HEK293 (cell line): ENCODE measurements at regions not wholly inside any gene's neighbourhood (a gene's known extent, or its start where the extent isn't known, plus 50 kb on each side); places are given as distances from the start of the nearest gene placed in this dataset.

Experiments used
- CTCF ChIP-seq: fragments of 450-650 bp; formaldehyde crosslinking; IDR thresholded peaks from 2 replicates; pipeline ENCODE4 v1.5.1; 2016; ENCODE audit warnings: missing biosample characterization, missing genetic modification characterization
- GLI4 ChIP-seq: fragments of 450-650 bp; formaldehyde crosslinking; IDR thresholded peaks from 2 replicates; pipeline ENCODE4 v1.5.1; 2016; ENCODE audit warnings: missing biosample characterization, missing genetic modification characterization
- SCRT2 ChIP-seq: fragments of 450-650 bp; formaldehyde crosslinking; IDR thresholded peaks from 2 replicates; pipeline ENCODE4 v1.5.1; 2016; ENCODE audit warnings: missing biosample characterization, missing genetic modification characterization
- ZNF121 ChIP-seq: fragments of 450-650 bp; formaldehyde crosslinking; IDR thresholded peaks from 2 replicates; pipeline ENCODE4 v1.5.1; 2016; ENCODE audit warnings: missing biosample characterization, missing genetic modification characterization
- ZNF214 ChIP-seq: fragments of 450-650 bp; formaldehyde crosslinking; IDR thresholded peaks from 2 replicates; pipeline ENCODE4 v1.5.1; 2017; ENCODE audit warnings: missing biosample characterization, mild to moderate bottlenecking, missing genetic modification characterization, borderline replicate concordance
- ZNF274 ChIP-seq, 2 experiments: fragments of 200-500 bp in 1 of 2; fragments of 450-650 bp in 1 of 2; sonication (Bioruptor generic) in 1 of 2; formaldehyde crosslinking in 1 of 2; IDR thresholded peaks; 2 replicates each; pipeline versions ENCODE4 v1.5.1 to v1.6.1; 2014 to 2016; ENCODE audit warnings: borderline replicate concordance in 1 of 2, inconsistent platforms in 1 of 2, low read length in 1 of 2, missing biosample characterization in 1 of 2, missing genetic modification characterization in 1 of 2
- ZNF558 ChIP-seq: fragments of 450-650 bp; formaldehyde crosslinking; IDR thresholded peaks from 2 replicates; pipeline ENCODE4 v1.5.1; 2016; ENCODE audit warnings: missing biosample characterization, missing genetic modification characterization
- ZNF768 ChIP-seq: fragments of 450-650 bp; formaldehyde crosslinking; IDR thresholded peaks from 2 replicates; pipeline ENCODE4 v1.5.1; 2018; ENCODE audit warnings: missing biosample characterization, mild to moderate bottlenecking, missing genetic modification characterization
- TF ChIP-seq, protein P1 (sequence below): fragments of 450-650 bp; formaldehyde crosslinking; IDR thresholded peaks from 2 replicates; pipeline ENCODE4 v1.5.0; 2017; ENCODE audit warnings: missing biosample characterization, missing genetic modification characterization, borderline replicate concordance
- TF ChIP-seq, protein P2 (sequence below): fragments of 450-650 bp; formaldehyde crosslinking; IDR thresholded peaks from 2 replicates; pipeline ENCODE4 v1.5.1; 2016; ENCODE audit warnings: missing biosample characterization, missing genetic modification characterization

DNA sequence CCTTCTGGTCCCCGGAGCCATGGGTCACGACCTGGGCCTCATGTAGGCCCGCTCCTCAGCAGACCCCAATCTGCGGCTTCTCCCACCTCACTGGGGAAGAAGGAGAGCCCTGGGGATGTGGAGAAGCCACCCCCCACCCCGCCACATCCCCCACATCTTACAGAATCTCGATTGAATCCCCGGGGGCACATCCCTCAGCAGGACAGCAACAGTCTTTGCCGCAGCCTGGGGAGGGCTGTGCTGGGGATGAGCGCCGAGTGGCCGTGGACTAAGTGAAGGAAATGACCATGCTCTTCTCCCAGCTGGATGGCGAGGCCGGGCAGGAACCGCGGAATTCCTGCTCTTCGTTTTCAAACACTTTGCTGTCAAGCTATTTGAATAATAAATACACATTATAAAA, 169.0 kb upstream of the RTL1 start:
- TF ChIP-seq CTCF (tag by site-specific recombination), result no peak
- TF ChIP-seq SCRT2 (tag by site-specific recombination), result no peak
- no peak for TF ChIP-seq ZNF274 (IDR thresholded peaks at IDR 0.05; ENCODE audit: low read length)
- TF ChIP-seq ZNF274 (tag by site-specific recombination; IDR thresholded peaks at IDR 0.05; ENCODE audit: borderline replicate concordance), result no peak
- TF ChIP-seq, protein P1, sequence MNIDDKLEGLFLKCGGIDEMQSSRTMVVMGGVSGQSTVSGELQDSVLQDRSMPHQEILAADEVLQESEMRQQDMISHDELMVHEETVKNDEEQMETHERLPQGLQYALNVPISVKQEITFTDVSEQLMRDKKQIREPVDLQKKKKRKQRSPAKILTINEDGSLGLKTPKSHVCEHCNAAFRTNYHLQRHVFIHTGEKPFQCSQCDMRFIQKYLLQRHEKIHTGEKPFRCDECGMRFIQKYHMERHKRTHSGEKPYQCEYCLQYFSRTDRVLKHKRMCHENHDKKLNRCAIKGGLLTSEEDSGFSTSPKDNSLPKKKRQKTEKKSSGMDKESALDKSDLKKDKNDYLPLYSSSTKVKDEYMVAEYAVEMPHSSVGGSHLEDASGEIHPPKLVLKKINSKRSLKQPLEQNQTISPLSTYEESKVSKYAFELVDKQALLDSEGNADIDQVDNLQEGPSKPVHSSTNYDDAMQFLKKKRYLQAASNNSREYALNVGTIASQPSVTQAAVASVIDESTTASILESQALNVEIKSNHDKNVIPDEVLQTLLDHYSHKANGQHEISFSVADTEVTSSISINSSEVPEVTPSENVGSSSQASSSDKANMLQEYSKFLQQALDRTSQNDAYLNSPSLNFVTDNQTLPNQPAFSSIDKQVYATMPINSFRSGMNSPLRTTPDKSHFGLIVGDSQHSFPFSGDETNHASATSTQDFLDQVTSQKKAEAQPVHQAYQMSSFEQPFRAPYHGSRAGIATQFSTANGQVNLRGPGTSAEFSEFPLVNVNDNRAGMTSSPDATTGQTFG, result no peak
- TF ChIP-seq ZNF214 (tag by site-specific recombination), result no peak
- no peak for TF ChIP-seq ZNF768
- no peak for TF ChIP-seq GLI4
- TF ChIP-seq, protein P2, sequence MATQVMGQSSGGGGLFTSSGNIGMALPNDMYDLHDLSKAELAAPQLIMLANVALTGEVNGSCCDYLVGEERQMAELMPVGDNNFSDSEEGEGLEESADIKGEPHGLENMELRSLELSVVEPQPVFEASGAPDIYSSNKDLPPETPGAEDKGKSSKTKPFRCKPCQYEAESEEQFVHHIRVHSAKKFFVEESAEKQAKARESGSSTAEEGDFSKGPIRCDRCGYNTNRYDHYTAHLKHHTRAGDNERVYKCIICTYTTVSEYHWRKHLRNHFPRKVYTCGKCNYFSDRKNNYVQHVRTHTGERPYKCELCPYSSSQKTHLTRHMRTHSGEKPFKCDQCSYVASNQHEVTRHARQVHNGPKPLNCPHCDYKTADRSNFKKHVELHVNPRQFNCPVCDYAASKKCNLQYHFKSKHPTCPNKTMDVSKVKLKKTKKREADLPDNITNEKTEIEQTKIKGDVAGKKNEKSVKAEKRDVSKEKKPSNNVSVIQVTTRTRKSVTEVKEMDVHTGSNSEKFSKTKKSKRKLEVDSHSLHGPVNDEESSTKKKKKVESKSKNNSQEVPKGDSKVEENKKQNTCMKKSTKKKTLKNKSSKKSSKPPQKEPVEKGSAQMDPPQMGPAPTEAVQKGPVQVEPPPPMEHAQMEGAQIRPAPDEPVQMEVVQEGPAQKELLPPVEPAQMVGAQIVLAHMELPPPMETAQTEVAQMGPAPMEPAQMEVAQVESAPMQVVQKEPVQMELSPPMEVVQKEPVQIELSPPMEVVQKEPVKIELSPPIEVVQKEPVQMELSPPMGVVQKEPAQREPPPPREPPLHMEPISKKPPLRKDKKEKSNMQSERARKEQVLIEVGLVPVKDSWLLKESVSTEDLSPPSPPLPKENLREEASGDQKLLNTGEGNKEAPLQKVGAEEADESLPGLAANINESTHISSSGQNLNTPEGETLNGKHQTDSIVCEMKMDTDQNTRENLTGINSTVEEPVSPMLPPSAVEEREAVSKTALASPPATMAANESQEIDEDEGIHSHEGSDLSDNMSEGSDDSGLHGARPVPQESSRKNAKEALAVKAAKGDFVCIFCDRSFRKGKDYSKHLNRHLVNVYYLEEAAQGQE, result no peak
- no peak for TF ChIP-seq ZNF558 (tag by site-specific recombination)
- no peak for TF ChIP-seq ZNF121 (tag by site-specific recombination)
